H1 (cell line): ENCODE measurements at regions not wholly inside any gene's neighbourhood (a gene's known extent, or its start where the extent isn't known, plus 50 kb on each side); places are given as distances from the start of the nearest gene placed in this dataset.

Experiments used
- BRCA1 ChIP-seq: IDR thresholded peaks from 2 replicates; pipeline ENCODE4 v1.6.1; 2012; ENCODE audit warnings: low read depth, low read length, improper control_type of control experiment
- CHD7 ChIP-seq: fragments of 300-600 bp; sonication (generic); IDR thresholded peaks from 2 replicates; pipeline ENCODE4 v1.7.1; 2012; ENCODE audit warnings: low read length, moderate library complexity, mild to moderate bottlenecking, inconsistent platforms; ENCODE audit not compliant: insufficient replicate concordance
- FOSL1 ChIP-seq: IDR thresholded peaks from 2 replicates; pipeline ENCODE4 v1.6.1; 2011; ENCODE audit warnings: mild to moderate bottlenecking, low read depth, low read length, moderate library complexity; ENCODE audit not compliant: insufficient read depth
- GABPA ChIP-seq: IDR thresholded peaks from 2 replicates; pipeline ENCODE4 v1.6.1; 2011; ENCODE audit warnings: mild to moderate bottlenecking, low read length, moderate library complexity, borderline replicate concordance; ENCODE audit not compliant: insufficient read depth
- POLR2AphosphoS5 ChIP-seq: IDR thresholded peaks from 2 replicates; pipeline ENCODE4 v1.6.1; 2011; ENCODE audit warnings: low read depth, low read length
- RXRA ChIP-seq: IDR thresholded peaks from 2 replicates; pipeline ENCODE4 v1.6.1; 2011; ENCODE audit warnings: low read depth, mild to moderate bottlenecking, low read length, moderate library complexity; ENCODE audit not compliant: insufficient read depth
- SIRT6 ChIP-seq: IDR thresholded peaks from one replicate; pipeline ENCODE4 v1.7.1; 2012; ENCODE audit warnings: low read length, inconsistent platforms
- SP1 ChIP-seq: IDR thresholded peaks from 2 replicates; pipeline ENCODE4 v1.6.1; 2011; ENCODE audit warnings: low read depth, low read length
- SP4 ChIP-seq: IDR thresholded peaks from 2 replicates; pipeline ENCODE4 v1.6.1; 2012; ENCODE audit warnings: low read length, inconsistent platforms
- SUZ12 ChIP-seq: fragments of 200-600 bp; sonication (generic); IDR thresholded peaks from 2 replicates; pipeline ENCODE4 v1.6.1; 2012; ENCODE audit warnings: mild to moderate bottlenecking, inconsistent platforms, low read length, moderate library complexity, mixed read lengths
- TF ChIP-seq, protein P1 (sequence below): IDR thresholded peaks from 2 replicates; pipeline ENCODE4 v1.6.1; 2012; ENCODE audit warnings: inconsistent platforms

DNA sequence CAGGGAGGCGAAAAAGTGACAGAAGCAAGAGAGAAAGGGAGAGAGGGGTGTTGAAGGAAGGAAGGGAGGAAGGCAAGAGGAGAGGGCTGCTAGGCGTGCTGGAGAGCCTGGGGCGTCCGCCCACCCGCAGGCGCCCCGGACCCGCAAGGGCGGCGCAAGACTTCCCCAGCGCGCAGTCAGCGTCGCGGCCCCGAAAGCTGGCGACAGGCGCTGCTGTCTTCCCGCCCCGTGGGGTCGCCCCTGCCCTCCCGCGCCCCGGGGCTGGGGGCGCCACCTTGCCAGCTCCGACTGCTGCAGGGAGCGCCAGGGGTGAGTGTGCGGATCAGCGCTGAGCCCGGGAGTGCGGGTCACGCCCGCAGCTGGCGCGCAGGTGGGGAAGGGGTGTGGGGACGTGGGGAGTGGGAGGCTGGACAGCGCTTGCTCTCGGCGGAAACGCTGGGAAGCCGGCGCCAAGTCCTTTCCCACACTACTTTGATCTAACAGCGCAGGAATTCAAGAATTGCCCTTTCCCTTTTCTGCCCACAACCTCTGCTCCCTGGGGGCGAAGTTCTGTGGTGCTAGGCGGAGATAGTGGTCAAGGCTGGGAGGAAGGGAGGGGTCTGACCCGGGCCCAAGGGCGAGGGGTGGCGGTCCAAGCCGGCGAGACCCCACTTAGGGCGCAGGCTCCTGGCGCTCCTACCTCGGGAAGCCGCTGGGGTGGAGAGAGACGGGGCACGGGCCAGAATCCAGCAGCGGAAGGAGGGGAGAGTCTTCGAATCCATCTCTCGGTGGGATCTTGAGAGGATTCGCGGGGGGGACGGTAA, 266.1 kb downstream of the CGGBP1 start, which contains the start of gene HTR1F (continued):
- TF ChIP-seq GABPA (no peak), FOSL1 (no peak), BRCA1 (no peak), RXRA (no peak), SIRT6 (no peak), SP4 (no peak), CHD7 (no peak), POLR2AphosphoS5 (no peak), SUZ12 (0 out of 2 replicates have a peak, but pooled peaks have one; percentile 46), SP1 (no peak)
- TF ChIP-seq, protein P1, sequence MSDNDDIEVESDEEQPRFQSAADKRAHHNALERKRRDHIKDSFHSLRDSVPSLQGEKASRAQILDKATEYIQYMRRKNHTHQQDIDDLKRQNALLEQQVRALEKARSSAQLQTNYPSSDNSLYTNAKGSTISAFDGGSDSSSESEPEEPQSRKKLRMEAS, result 0 out of 2 replicates have a peak, but pooled peaks have one; percentile 38
